ENCODE measurements at regions not wholly inside any gene's neighbourhood (a gene's known extent, or its start where the extent isn't known, plus 50 kb on each side); places are given as distances from the start of the nearest gene placed in this dataset.

- no peak for DNase-seq
These were observed 142.9 kb downstream of the ASCL1 start for GRCh38 chr12:103100257-103100831.

- no peak for DNase-seq
These were observed 144.8 kb downstream of the ASCL1 start for GRCh38 chr12:103102225-103102744.

GRCh38 chr12:103105971-103106597 is 148.6 kb downstream of the ASCL1 start:
- no peak for DNase-seq

- DNase-seq: no peak
These were observed 152.4 kb downstream of the ASCL1 start for GRCh38 chr12:103109861-103110260.

GRCh38 chr12:103114296-103115055 is 157.0 kb downstream of the ASCL1 start:
- no peak for DNase-seq

- DNase-seq: no peak
These were observed 171.5 kb downstream of the ASCL1 start for GRCh38 chr12:103128862-103129501.

GRCh38 chr12:103130564-103130963 is 173.1 kb downstream of the ASCL1 start:
- no peak for DNase-seq

GRCh38 chr12:103138538-103138937 is 181.1 kb downstream of the ASCL1 start:
- DNase-seq: no peak

- DNase-seq: no peak
These were observed 182.4 kb downstream of the ASCL1 start for GRCh38 chr12:103139876-103140275.

GRCh38 chr12:103140286-103140685 is 182.8 kb downstream of the ASCL1 start:
- DNase-seq: no peak

GRCh38 chr12:103144278-103144677 is 186.8 kb downstream of the ASCL1 start:
- no peak for DNase-seq

GRCh38 chr12:103160622-103161021 is 203.1 kb downstream of the ASCL1 start:
- no peak for DNase-seq

GRCh38 chr12:103161582-103162362 is 204.3 kb downstream of the ASCL1 start:
- DNase-seq: no peak

- DNase-seq: no peak
These were observed 209.5 kb downstream of the ASCL1 start for GRCh38 chr12:103166949-103167348.

- no peak for DNase-seq
These were observed 215.1 kb downstream of the ASCL1 start for GRCh38 chr12:103172447-103173112.

- no peak for DNase-seq
These were observed 218.2 kb downstream of the ASCL1 start for GRCh38 chr12:103175625-103176024.

- DNase-seq: no peak
These were observed 220.3 kb downstream of the ASCL1 start for GRCh38 chr12:103177639-103178255.

GRCh38 chr12:103178366-103179080 is 221.0 kb downstream of the ASCL1 start:
- DNase-seq: no peak

- DNase-seq: no peak
These were observed 224.1 kb downstream of the ASCL1 start for GRCh38 chr12:103181366-103182152.

- DNase-seq: no peak
These were observed 224.8 kb downstream of the ASCL1 start for GRCh38 chr12:103182299-103182698.

Data from NCI-H2081 (cell line).